Spleen (tissue), 11 donors: ENCODE measurements at regions not wholly inside any gene's neighbourhood (a gene's known extent, or its start where the extent isn't known, plus 50 kb on each side); places are given as distances from the start of the nearest gene placed in this dataset.

Experiments used
- DNase-seq: peaks from one replicate; pipeline ENCODE4 v3.0.0-alpha.2; 2020
- H3K27ac ChIP-seq, 8 donors: fragments of 200-600 bp; sonication (generic) in 7 of 8; 1 replicate in 4 of 8; 2 replicates in 4 of 8; pipeline versions ENCODE4 v1.5.0 to v1.8.0; 2016 to 2021; ENCODE audit warnings: inconsistent platforms in 4 of 8, mild to moderate bottlenecking in 4 of 8, moderate library complexity in 1 of 8
- H3K27me3 ChIP-seq, 7 donors: fragments of 200-600 bp; sonication (generic) in 6 of 7; replicated peaks in 1 of 7; 1 replicate in 4 of 7; 2 replicates in 3 of 7; pipeline versions ENCODE4 v1.5.0 to v1.8.0; 2016 to 2021; ENCODE audit warnings: inconsistent platforms in 3 of 7, mild to moderate bottlenecking in 1 of 7
- H3K36me3 ChIP-seq, 6 donors: fragments of 200-600 bp; sonication (generic) in 5 of 6; 1 replicate in 4 of 6; 2 replicates in 2 of 6; pipeline versions ENCODE4 v1.5.0 to v1.8.0; 2016 to 2021; ENCODE audit warnings: inconsistent platforms in 2 of 6
- H3K4me1 ChIP-seq, 6 donors: fragments of 200-600 bp; sonication (generic) in 5 of 6; 1 replicate in 3 of 6; 2 replicates in 3 of 6; pipeline versions ENCODE4 v1.5.0 to v1.8.0; 2016 to 2021; ENCODE audit warnings: inconsistent platforms in 3 of 6
- H3K4me3 ChIP-seq, 8 donors: fragments of 200-600 bp; sonication (generic) in 7 of 8; 1 replicate in 4 of 8; 2 replicates in 4 of 8; pipeline versions ENCODE4 v1.5.0 to v1.8.0; 2016 to 2021; ENCODE audit warnings: inconsistent platforms in 4 of 8, mild to moderate bottlenecking in 4 of 8, moderate library complexity in 2 of 8
- H3K9me3 ChIP-seq, 8 donors: fragments of 200-600 bp; sonication (generic) in 7 of 8; 1 replicate in 4 of 8; 2 replicates in 4 of 8; pipeline versions ENCODE4 v1.5.0 to v1.8.0; 2016 to 2021; ENCODE audit warnings: inconsistent platforms in 4 of 8
- POLR2A ChIP-seq, 3 donors: fragments of 450-650 bp; IDR thresholded peaks; one replicate each; pipeline ENCODE4 v1.5.1; 2017; ENCODE audit warnings: antibody characterized with exemption in 3 of 3, mild to moderate bottlenecking in 1 of 3
- POLR2AphosphoS5 ChIP-seq, 3 donors: sonication (generic); formaldehyde crosslinking; IDR thresholded peaks; one replicate each; pipeline ENCODE4 v1.5.1; 2017; ENCODE audit warnings: antibody characterized with exemption in 3 of 3
- WGBS, 5 donors: extraction: QIAGEN DNeasy Blood & Tissue Kit in 3 of 5; methylation state at CpG; one replicate each; pipeline versions ENCODE4 v1.1.5 to v1.1.7; 2013 to 2018; 5-methylcytosine and 5-hydroxymethylcytosine counted together
- intact Hi-C: fragments of 100-400 bp; cut with DNase I; formaldehyde crosslinking; loops from one replicate; pipeline ENCODE4 v1.15.0; 2023; ENCODE audit warnings: low total_unique reads
- TF ChIP-seq, protein P1 (sequence below), 11 experiments: fragments of 200-600 bp in 7 of 11; fragments of 450-650 bp in 4 of 11; sonication (generic) in 4 of 11; IDR thresholded peaks in 8 of 11; conservative IDR thresholded peaks in 3 of 11; 1 replicate in 7 of 11; 2 replicates in 4 of 11; pipeline versions ENCODE4 v1.4.0 to v1.8.0; 2016 to 2021; ENCODE audit warnings: antibody characterized with exemption in 11 of 11, inconsistent platforms in 4 of 11, mild to moderate bottlenecking in 1 of 11
- donor health status: healthy with polysubstance abuse.
- donor health status: DM: no; HTN: no; CAD: no; lungs with moderate emphysema.
- donor health status: DM: no; HTN: no; CAD: no.
- donor health status: Bipolar disorder and iron deficiency.
- donor health status: healthy.
- donor health status: DM: no; HTN: no; CAD: no.
- donor health status: DM: yes; HTN: yes; CAD: no.

DNA sequence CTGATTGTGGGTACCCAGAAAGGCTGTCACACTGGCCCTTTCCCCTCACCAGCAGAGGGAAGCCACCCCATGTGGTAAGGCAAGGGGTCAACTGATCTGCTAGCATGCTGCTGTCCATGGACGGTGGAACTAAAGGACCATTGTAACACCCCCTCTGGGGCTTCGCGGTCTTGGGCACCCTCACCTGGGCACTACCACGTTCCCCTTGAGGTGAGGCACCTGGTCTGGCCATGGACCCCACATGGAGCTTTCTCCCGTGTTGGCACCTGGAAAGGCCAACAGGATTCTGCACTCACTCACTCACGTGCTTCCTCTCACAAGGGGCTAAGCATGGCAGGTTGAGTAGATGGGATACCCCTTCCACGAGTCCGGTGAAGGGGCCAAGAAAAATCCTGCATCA, 72.0 kb upstream of the RFX3 start:
- H3K27ac ChIP-seq, result no peak overlapping the region
- no peaks in the 10 kb centered on the region for H3K4me1 ChIP-seq
- TF ChIP-seq, protein P1, sequence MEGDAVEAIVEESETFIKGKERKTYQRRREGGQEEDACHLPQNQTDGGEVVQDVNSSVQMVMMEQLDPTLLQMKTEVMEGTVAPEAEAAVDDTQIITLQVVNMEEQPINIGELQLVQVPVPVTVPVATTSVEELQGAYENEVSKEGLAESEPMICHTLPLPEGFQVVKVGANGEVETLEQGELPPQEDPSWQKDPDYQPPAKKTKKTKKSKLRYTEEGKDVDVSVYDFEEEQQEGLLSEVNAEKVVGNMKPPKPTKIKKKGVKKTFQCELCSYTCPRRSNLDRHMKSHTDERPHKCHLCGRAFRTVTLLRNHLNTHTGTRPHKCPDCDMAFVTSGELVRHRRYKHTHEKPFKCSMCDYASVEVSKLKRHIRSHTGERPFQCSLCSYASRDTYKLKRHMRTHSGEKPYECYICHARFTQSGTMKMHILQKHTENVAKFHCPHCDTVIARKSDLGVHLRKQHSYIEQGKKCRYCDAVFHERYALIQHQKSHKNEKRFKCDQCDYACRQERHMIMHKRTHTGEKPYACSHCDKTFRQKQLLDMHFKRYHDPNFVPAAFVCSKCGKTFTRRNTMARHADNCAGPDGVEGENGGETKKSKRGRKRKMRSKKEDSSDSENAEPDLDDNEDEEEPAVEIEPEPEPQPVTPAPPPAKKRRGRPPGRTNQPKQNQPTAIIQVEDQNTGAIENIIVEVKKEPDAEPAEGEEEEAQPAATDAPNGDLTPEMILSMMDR (IDR thresholded peaks at IDR 0.05 in 8 of 11, conservative IDR thresholded peaks at IDR 0.05 in 3 of 11), result no peak
- no peak for TF ChIP-seq POLR2A (IDR thresholded peaks at IDR 0.05)
- no peak for TF ChIP-seq POLR2AphosphoS5 (IDR thresholded peaks at IDR 0.05)
- 90 to 96% (median 95%) methylated on average over 8 of the region's 8 CpGs for WGBS, 5 donors
- no peaks in the 10 kb centered on the region for H3K27me3 ChIP-seq
- no peaks in the 10 kb centered on the region for H3K9me3 ChIP-seq
- DNase-seq, result no peak
- intact Hi-C loops, result no loop called here
- no peaks in the 10 kb centered on the region for H3K36me3 ChIP-seq
- no peak overlapping the region for H3K4me3 ChIP-seq

DNA sequence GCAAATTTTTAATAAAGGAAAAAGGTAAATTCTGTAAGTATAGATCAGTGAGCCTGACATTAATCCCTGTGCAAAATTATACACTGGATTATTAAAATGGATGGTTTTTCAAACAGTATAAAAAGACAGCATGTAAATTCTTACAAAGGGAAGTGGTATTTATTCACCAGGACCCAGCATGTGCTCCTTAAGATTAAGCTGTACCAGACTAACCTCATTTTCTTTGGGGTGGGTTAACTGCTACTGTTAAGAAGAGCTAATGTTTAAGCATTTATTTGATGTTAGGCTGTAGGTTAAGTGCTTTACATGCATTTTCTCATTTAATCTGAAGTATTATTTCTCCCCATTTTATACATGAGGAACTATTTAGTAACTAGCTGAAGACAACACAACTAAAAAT, 60.3 kb upstream of the RFX3 start:
- TF ChIP-seq POLR2A (IDR thresholded peaks at IDR 0.05) (no peak), POLR2AphosphoS5 (IDR thresholded peaks at IDR 0.05) (no peak)
- TF ChIP-seq, protein P1 (IDR thresholded peaks at IDR 0.05 in 8 of 11, conservative IDR thresholded peaks at IDR 0.05 in 3 of 11), result no peak
- intact Hi-C loops, result no loop called here
- Histone ChIP-seq H3K9me3 (peaks cover 0 to 85% (median 52%) of the 10 kb centered on the region in 8 donors), H3K36me3 (no peaks in the 10 kb centered on the region), H3K4me3 (no peak overlapping the region), H3K4me1 (no peaks in the 10 kb centered on the region), H3K27me3 (no peaks in the 10 kb centered on the region), H3K27ac (no peak overlapping the region)
- DNase-seq, result no peak

DNA sequence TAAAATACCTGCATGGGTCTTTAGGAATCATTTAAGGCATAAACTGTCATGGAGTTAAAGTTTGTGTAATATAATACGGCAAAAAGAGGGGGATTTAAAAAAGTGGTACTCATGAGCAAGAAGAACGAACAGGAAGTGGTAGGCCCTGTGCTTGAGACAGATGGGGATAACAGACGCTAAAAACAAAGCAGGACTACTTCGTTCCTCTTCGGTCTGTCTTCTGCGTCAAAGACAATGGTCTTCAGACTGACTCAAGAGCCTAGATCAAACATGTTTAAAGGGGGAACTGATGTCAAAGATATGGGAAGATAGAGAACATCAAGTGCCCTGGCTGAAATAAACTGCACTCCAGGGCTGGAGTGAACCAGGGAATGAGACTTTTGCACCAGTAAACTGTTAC, 59.8 kb upstream of the RFX3 start:
- no peak for DNase-seq
- H3K9me3 ChIP-seq, result peaks cover 0 to 85% (median 54%) of the 10 kb centered on the region in 8 donors
- no peak overlapping the region for H3K27ac ChIP-seq
- H3K27me3 ChIP-seq, result no peaks in the 10 kb centered on the region
- no peaks in the 10 kb centered on the region for H3K36me3 ChIP-seq
- WGBS, 5 donors, result 53 to 66% (median 61%) methylated on average over 6 of the region's 6 CpGs
- no peaks in the 10 kb centered on the region for H3K4me1 ChIP-seq
- TF ChIP-seq, protein P1 (IDR thresholded peaks at IDR 0.05 in 8 of 11, conservative IDR thresholded peaks at IDR 0.05 in 3 of 11), result no peak
- TF ChIP-seq POLR2AphosphoS5 (IDR thresholded peaks at IDR 0.05), result no peak
- TF ChIP-seq POLR2A (IDR thresholded peaks at IDR 0.05), result no peak
- intact Hi-C loops, result no loop called here
- no peak overlapping the region for H3K4me3 ChIP-seq

DNA sequence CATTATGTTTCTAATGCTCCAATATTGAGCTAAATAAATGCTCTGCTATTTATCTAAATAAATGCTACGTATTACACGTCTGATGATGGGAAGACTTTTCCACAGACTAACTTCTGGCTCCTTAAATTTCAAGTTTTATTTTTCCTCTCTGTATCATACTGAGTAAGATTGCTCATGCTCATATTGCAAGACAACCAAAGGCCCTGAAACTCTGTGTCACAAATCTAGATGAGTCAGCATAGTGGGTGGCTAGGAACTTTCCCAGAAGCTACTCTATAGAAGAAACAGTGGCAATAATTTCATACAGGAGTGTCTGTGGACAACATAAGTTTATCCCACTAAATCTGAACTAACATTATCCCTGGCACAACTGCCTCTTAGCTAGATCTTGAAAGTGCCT, 53.0 kb upstream of the RFX3 start:
- DNase-seq, result no peak
- peaks cover 0 to 13% (median 0%) of the 10 kb centered on the region in 6 donors for H3K36me3 ChIP-seq
- peaks cover 0 to 10% (median 0%) of the 10 kb centered on the region in 6 donors for H3K4me1 ChIP-seq
- 86 to 98% (median 94%) methylated on average over 2 of the region's 2 CpGs for WGBS, 5 donors
- H3K9me3 ChIP-seq, result peaks cover 0 to 53% (median 51%) of the 10 kb centered on the region in 8 donors
- intact Hi-C loops, result no loop called here
- H3K27me3 ChIP-seq, result no peaks in the 10 kb centered on the region
- H3K27ac ChIP-seq, result no peak overlapping the region
- TF ChIP-seq, protein P1 (IDR thresholded peaks at IDR 0.05 in 8 of 11, conservative IDR thresholded peaks at IDR 0.05 in 3 of 11), result no peak
- TF ChIP-seq POLR2AphosphoS5 (IDR thresholded peaks at IDR 0.05), result no peak
- TF ChIP-seq POLR2A (IDR thresholded peaks at IDR 0.05), result no peak
- H3K4me3 ChIP-seq, result no peak overlapping the region
